ENCODE measurements at regions not wholly inside any gene's neighbourhood (a gene's known extent, or its start where the extent isn't known, plus 50 kb on each side); places are given as distances from the start of the nearest gene placed in this dataset.
"Not testable (repeated sequence)": the region's sequence is repeated elsewhere in the genome, so short reads cannot be mapped to it uniquely, and the experiment has no call there.

DNA sequence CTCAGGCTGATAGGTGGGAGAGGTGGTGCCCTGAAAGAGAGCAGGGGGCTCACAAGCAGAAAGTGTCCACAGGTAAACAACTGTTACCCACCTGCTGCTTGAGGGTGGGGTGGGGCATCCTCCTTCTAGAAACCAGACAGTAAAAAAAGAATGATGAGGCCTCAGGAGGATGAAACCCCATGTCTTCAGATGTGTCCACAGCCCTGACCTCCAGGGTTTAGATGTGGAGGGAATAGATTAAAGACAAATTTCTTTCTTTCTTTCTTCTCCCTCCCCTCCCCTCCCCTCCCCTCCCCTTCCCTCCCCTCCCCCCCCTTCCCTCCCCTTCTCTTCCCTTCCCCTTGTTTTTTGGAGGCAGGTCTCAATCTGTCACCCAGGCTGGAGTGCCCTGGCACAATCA, 333.5 kb upstream of the NUPR2 start:
- no peak for DNase-seq

- DNase-seq: no peak
Measured at GRCh38 chr7:56447864-56448693, 331.9 kb upstream of the NUPR2 start.

DNA sequence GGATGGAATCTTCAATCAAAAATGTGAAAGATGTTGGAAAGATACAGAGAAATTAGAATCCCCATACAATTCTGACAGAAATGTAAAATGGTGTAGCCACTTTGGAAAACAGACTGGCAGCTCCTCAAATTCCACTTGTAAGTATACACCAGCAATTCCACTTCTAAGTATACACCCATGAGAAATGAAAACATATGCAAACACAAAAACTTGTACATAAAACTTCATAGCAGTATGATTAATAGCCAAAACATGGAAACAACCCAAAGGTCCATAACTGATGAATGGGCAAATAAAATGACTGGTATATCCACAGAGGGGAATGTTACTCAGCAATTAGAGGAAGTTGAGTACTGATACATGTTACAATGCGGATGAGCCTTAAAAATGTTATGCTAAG, 304.3 kb upstream of the NUPR2 start:
- DNase-seq: not testable (repeated sequence)

DNA sequence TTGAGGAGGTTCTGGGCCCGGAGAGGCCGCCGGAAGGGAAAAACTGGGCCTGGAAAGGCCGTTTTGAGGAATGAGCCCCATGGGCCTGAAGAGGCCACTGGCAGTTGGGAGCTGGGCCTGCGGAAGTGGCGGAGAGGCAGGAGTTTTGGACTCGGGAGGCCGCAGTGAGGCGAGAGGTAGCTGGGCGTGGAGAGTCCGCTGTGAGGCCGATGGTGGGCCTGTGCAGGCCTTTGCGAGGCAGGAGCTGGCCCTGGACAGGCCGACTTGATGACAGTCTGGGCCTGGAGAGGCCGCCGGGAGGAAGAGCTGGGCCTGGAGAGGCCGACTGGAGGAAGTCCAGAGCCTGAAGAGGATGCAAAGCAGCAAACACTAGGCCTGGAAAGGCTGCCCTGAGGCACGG, 259.0 kb upstream of the NUPR2 start:
- DNase-seq: no peak

DNA sequence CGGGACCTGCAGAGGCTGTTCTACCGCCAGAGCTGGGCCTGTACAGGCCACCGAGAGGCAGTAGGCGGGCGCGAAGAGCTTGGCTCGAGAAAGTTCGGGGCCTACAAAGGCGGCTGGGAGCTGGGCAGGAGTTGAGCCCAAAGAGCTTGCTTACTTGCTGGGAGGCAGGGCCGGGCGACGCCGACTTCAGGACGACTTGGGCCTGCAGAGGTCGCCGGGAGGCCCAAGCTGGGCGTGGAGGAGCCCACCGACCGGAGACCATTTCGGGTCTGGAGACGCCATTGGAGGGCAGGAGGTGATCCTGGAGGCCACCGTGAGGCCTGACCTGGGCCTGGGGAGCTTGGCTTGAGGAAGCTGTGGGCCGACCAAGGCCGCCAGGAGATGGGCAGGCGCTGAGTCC, 258.4 kb upstream of the NUPR2 start:
- not testable (repeated sequence) for DNase-seq

DNA sequence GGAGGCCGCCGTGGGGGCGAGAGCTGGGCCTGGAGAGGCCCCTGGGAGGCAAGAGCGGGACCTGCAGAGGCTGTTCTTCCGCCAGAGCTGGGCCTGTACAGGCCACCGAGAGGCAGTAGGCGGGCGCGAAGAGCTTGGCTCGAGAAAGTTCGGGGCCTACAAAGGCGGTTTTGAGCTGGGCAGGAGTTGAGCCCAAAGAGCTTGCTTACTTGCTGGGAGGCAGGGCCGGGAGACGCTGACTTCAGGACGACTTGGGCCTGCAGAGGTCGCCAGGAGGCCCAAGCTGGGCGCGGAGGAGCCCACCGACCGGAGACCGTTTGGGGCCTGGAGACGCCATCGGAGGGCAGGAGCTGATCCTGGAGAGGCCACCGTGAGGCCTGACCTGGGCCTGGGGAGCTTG, 257.1 kb upstream of the NUPR2 start:
- DNase-seq: peak; percentile 3

GRCh38 chr7:56371792-56372191, 255.6 kb upstream of the NUPR2 start:
- DNase-seq: not testable (repeated sequence)

GRCh38 chr7:56370208-56370872, 254.1 kb upstream of the NUPR2 start:
- DNase-seq: not testable (repeated sequence)

DNA sequence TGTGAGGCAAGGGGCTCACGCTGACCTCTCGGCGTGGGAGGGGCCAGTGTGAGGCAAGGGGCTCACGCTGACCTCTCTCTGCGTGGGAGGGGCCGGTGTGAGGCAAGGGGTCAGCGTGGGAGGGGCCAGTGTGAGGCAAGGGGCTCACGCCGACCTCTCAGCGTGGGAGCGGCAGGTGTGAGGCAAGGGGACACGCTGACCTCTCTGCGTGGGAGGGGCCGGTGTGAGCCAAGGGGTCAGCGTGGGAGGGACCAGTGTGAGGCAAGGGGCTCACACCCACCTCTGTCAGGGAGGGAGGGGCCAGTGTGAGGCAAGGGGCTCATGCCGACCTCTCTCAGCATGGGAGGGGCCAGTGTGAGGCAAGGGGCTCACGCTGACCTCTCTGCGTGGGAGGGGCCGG, 251.7 kb upstream of the NUPR2 start:
- DNase-seq: not testable (repeated sequence)

- not testable (repeated sequence) for DNase-seq
Measured at GRCh38 chr7:56367411-56367810, 251.2 kb upstream of the NUPR2 start.

GRCh38 chr7:56366701-56367100, 250.5 kb upstream of the NUPR2 start:
- not testable (repeated sequence) for DNase-seq

DNA sequence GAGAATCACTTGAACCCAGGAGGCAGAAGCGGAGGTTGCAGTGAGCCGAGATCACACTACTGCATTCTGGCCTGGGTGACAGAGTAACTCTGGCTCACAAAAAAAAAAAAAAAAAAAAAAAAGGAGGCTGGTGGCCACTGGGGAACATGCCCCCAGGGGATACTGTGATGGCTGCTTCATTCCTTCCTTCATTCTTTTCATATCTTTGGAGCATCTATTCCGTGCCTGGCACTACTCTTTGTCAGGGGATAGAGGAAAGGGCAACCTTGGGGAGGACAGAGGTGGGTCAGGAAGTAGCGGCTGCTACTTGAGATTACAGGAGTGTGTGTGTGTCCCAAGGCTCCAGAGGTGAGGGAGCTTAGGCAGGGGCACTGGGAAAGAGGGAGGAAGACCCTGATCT, 236.4 kb upstream of the NUPR2 start:
- not testable (repeated sequence) for DNase-seq

GRCh38 chr7:56351181-56351580, 235.0 kb upstream of the NUPR2 start:
- DNase-seq: not testable (repeated sequence)

DNA sequence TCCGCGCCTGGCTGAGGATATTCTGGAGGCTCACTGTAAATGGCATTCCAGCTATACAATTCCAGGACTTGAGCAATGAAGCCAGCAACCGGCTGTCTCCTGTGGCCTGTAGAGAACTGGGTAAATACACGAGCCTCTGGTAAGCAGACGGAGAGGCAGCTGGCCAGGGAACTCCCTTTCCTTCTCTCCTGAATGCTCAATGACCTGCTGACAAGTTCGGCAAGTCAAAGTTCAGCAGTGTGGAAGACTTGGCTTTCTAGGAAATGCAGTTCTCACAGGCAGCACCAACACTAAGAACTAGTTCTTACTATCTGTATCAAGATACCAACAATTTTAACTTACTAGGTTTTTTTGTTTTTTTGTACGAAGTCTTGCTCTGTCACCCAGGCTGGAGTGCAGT, 232.1 kb upstream of the NUPR2 start:
- DNase-seq: not testable (repeated sequence)

DNA sequence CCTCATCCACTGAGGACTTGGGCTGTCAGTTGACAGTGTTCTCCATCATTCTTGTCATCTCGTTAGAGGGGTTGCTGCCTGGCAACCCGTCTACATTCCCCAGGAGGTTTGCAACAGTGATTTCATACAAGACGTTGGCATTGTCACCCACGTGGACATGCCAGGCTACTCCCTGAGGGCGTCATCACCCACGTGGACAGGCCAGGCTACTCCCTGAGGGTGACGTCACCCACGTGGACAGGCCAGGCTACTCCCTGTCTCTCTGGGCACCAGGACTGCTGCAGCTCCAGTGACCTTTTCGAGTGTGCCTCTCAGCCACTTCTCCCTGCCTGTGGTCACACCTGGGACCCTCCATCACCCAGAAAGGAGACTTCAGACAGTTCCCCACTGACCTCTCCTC, 212.1 kb upstream of the NUPR2 start:
- DNase-seq: not testable (repeated sequence)

- no peak for DNase-seq
Measured at GRCh38 chr7:56290548-56290947, 174.3 kb upstream of the NUPR2 start.

- no peak for DNase-seq
Measured at GRCh38 chr7:56287429-56288138, 171.4 kb upstream of the NUPR2 start.

DNA sequence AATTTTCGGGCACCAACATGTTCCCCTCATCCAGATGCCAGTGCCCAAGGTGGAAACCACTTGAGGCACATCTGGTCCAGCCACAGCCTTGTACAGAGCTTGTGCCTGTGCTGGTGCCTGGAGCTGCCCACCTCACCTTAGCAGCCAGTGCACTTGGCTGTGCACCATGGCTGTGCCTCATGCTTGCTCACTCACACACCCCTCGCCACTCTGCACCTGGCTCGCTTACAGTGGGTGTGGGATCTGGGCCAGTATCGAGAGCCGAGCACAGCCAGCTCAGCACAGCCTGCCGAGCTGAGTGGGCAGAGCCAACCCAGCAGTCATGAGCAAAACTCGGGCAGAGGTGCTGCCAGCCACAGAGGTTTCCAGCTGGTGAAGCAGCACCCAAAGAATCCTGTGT, 139.9 kb upstream of the NUPR2 start:
- no peak for DNase-seq

- no peak for DNase-seq
Measured at GRCh38 chr7:56250135-56250534, 133.9 kb upstream of the NUPR2 start.

DNA sequence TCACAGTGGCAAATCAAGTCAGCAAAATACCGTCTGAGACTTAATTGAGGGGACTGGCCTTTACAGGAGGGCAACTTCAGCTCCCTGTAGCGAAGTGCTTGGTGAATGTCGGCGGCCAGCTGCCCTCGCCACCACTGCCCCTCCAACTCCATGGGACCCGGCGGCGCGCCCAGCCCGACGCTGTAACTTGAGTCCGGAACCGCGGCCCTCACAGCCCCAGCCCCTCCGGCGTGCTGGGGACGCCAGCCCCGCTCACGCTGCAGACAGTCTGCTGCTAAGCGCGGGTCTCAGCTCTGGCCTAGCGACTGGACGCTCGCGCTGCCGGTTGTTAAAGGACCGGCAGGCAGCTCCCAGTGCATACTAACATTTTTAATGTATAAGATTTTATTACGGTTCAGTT, 113.4 kb upstream of the NUPR2 start:
- no peak for DNase-seq

DNA sequence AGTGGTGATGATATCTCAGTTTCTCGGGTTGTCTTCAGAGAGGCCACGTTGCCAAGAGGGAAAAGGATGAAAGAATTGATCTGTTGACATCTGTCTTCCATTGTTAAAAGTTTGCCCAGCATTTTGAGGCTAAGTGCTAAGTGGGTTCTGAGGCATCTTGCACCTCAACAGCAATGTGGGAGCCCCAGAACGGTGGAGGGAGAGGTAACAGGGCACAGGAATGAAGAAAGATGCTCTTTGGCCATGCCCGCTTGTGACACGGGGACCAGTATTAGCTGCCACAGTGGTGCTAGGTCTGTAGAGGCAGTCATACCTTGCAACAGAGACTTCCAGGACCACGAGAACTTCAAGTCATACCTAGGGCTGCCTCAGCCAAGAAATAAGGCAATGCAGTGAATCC, 106.6 kb upstream of the NUPR2 start:
- no peak for DNase-seq

GRCh38 chr7:56219017-56219416, 102.8 kb upstream of the NUPR2 start:
- DNase-seq: no peak

- DNase-seq: no peak
Measured at GRCh38 chr7:56218510-56218909, 102.3 kb upstream of the NUPR2 start.

DNA sequence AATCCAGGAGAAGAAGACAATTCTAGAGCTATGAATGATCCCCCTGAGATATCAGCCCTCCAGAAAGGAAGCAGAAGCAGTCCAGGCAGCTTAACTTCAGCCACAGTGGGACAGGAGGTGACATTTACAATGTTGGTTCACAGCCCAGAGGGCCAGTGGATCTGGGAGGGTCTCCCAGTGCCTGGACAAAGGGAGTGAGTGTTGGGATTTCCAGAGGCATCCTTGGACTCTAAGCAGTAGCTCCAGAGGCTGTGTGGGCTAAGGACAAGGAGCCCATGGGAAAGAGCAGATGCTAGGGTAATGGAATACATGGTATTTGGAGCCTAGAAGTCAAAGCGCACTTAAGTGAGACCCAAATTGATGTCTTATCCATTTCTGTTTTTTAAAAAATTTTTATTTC, 97.4 kb upstream of the NUPR2 start:
- no peak for DNase-seq
